Body of pancreas (tissue), 4 donors: ENCODE measurements at regions not wholly inside any gene's neighbourhood (a gene's known extent, or its start where the extent isn't known, plus 50 kb on each side); places are given as distances from the start of the nearest gene placed in this dataset.

ENCODE experiments used
- CTCF ChIP-seq, 7 experiments: fragments of 450-650 bp in 4 of 7; fragments of 200-600 bp in 3 of 7; sonication (generic) in 3 of 7; IDR thresholded peaks; one replicate each; pipeline ENCODE4 v1.5.1; 2016 to 2019; ENCODE audit warnings: antibody characterized with exemption in 7 of 7
- POLR2A ChIP-seq, 3 donors: fragments of 450-650 bp; IDR thresholded peaks; one replicate each; pipeline ENCODE4 v1.6.1; 2016; ENCODE audit warnings: antibody characterized with exemption in 3 of 3, mild to moderate bottlenecking in 2 of 3

GRCh38 chr4:82076809-82077208 is 297.0 kb downstream of the HNRNPD start:
- TF ChIP-seq CTCF (IDR thresholded peaks at IDR 0.05) (no peak), POLR2A (IDR thresholded peaks at IDR 0.05) (no peak)
